OCI-LY1 (cell line): ENCODE measurements at regions not wholly inside any gene's neighbourhood (a gene's known extent, or its start where the extent isn't known, plus 50 kb on each side); places are given as distances from the start of the nearest gene placed in this dataset.

Experiments
- H2AFZ ChIP-seq: fragments of 200-600 bp; sonication (generic), shearing (Covaris generic); 2 replicates; pipeline ENCODE4 v1.6.0; 2014; ENCODE audit warnings: antibody characterized with exemption, mild to moderate bottlenecking, low read length
- H3F3A ChIP-seq: fragments of 200-600 bp; sonication (generic), shearing (Covaris generic); 2 replicates; pipeline ENCODE4 v1.6.0; 2014; ENCODE audit warnings: mild to moderate bottlenecking, antibody characterized with exemption, low read length, moderate library complexity; ENCODE audit not compliant: insufficient read depth
- H3K27ac ChIP-seq: fragments of 200-600 bp; sonication (generic); 2 replicates; pipeline ENCODE4 v1.5.1; 2014; ENCODE audit warnings: low read length, mixed run types, mild to moderate bottlenecking, low read depth; ENCODE audit not compliant: poor library complexity, severe bottlenecking
- H3K27me3 ChIP-seq: fragments of 200-600 bp; sonication (generic); 2 replicates; pipeline ENCODE4 v1.6.0; 2014; ENCODE audit warnings: antibody characterized with exemption, mild to moderate bottlenecking, low read length, moderate library complexity; ENCODE audit not compliant: insufficient read depth
- H3K36me3 ChIP-seq: fragments of 200-600 bp; sonication (generic); 2 replicates; pipeline ENCODE4 v1.6.1; 2014; ENCODE audit warnings: mild to moderate bottlenecking, antibody characterized with exemption, low read length, moderate library complexity, mixed read lengths; ENCODE audit not compliant: insufficient read depth
- H3K4me1 ChIP-seq: fragments of 200-600 bp; sonication (generic); 2 replicates; pipeline ENCODE4 v1.5.1; 2014; ENCODE audit warnings: mild to moderate bottlenecking, low read length, moderate library complexity; ENCODE audit not compliant: insufficient read depth, severe bottlenecking
- H3K4me2 ChIP-seq: fragments of 200-600 bp; sonication (generic), shearing (Covaris generic); 2 replicates; pipeline ENCODE4 v1.6.1; 2014; ENCODE audit warnings: low read length
- H3K4me3 ChIP-seq: fragments of 200-600 bp; sonication (generic); 2 replicates; pipeline ENCODE4 v1.5.1; 2014; ENCODE audit warnings: low read length, low read depth, mild to moderate bottlenecking, mixed read lengths; ENCODE audit not compliant: poor library complexity, severe bottlenecking
- H3K79me2 ChIP-seq: fragments of 200-600 bp; shearing (Covaris generic); 2 replicates; pipeline ENCODE4 v1.6.1; 2016; ENCODE audit warnings: mixed run types, low read length, mixed read lengths; ENCODE audit not compliant: insufficient read depth
- H3K9ac ChIP-seq: fragments of 200-600 bp; sonication (generic), shearing (Covaris generic); 2 replicates; pipeline ENCODE4 v1.6.1; 2014; ENCODE audit warnings: mild to moderate bottlenecking, low read length, mixed read lengths
- H3K9me2 ChIP-seq: fragments of 200-600 bp; sonication (generic), shearing (Covaris generic); 2 replicates; pipeline ENCODE4 v1.6.1; 2014; ENCODE audit warnings: low read depth, mild to moderate bottlenecking, low read length, mixed read lengths
- H3K9me3 ChIP-seq: fragments of 200-600 bp; shearing (Covaris generic); 2 replicates; pipeline ENCODE4 v1.6.1; 2014; ENCODE audit warnings: low read length, mixed read lengths
- H4K20me1 ChIP-seq: fragments of 200-600 bp; sonication (generic), shearing (Covaris generic); 2 replicates; pipeline ENCODE4 v1.6.0; 2016; ENCODE audit warnings: mild to moderate bottlenecking, low read length; ENCODE audit not compliant: insufficient read depth
- EZH2 ChIP-seq: fragments of 200-600 bp; sonication (generic), shearing (Covaris generic); IDR thresholded peaks from 2 replicates; pipeline ENCODE4 v1.8.0; 2017; ENCODE audit warnings: borderline replicate concordance, mixed run types, mild to moderate bottlenecking, antibody characterized with exemption, low read length, moderate library complexity, mixed read lengths
- TF ChIP-seq, protein P1 (sequence below): fragments of 200-600 bp; sonication (generic), shearing (Covaris generic); IDR thresholded peaks from 2 replicates; pipeline ENCODE4 v1.5.1; 2017; ENCODE audit warnings: mild to moderate bottlenecking, antibody characterized with exemption, low read length, moderate library complexity, mixed read lengths

DNA sequence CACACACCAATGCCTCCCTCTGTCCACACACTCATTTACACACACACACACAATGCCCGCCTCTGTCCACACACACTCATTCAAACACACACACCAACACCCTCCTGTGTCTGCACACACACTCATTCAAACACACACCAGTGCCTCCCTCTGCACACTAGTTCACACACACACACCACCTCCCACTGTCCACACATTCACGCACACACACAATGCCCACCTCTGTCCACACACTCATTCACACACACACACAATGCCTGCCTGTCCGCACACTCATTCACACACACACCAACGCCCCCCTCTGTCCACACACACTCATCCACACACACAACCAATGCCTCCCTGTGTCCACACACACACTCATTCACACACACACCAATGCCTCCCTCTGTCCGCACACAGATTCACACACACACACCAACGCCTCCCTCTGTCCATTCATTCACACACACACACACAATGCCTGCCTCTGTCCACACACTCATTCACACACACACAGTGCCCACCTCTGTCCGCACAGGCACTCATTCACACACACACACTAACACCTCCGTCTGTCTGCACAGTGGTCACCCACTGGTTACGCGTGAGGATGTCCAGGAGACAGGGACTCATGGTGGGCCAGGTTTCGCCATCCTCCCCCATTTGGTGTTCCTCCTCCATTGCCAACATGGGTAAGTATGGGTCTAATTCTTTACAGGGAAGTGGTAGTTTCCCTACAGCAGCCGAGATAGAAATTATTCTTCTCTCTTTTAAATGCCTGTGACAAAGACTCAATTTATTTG is 62.4 kb upstream of the THBS2 start:
- Histone ChIP-seq H3K79me2 (no peaks in the 10 kb centered on the region), H3K27me3 (no peaks in the 10 kb centered on the region), H4K20me1 (no peaks in the 10 kb centered on the region), H3K4me2 (no peak overlapping the region), H3K9me3 (no peaks in the 10 kb centered on the region), H2AFZ (no peak overlapping the region), H3K4me3 (no peak overlapping the region), H3K9me2 (no peaks in the 10 kb centered on the region), H3K4me1 (no peaks in the 10 kb centered on the region), H3K36me3 (no peaks in the 10 kb centered on the region), H3F3A (no peaks in the 10 kb centered on the region), H3K27ac (no peak overlapping the region), H3K9ac (no peak overlapping the region)
- no peak for TF ChIP-seq EZH2
- TF ChIP-seq, protein P1, sequence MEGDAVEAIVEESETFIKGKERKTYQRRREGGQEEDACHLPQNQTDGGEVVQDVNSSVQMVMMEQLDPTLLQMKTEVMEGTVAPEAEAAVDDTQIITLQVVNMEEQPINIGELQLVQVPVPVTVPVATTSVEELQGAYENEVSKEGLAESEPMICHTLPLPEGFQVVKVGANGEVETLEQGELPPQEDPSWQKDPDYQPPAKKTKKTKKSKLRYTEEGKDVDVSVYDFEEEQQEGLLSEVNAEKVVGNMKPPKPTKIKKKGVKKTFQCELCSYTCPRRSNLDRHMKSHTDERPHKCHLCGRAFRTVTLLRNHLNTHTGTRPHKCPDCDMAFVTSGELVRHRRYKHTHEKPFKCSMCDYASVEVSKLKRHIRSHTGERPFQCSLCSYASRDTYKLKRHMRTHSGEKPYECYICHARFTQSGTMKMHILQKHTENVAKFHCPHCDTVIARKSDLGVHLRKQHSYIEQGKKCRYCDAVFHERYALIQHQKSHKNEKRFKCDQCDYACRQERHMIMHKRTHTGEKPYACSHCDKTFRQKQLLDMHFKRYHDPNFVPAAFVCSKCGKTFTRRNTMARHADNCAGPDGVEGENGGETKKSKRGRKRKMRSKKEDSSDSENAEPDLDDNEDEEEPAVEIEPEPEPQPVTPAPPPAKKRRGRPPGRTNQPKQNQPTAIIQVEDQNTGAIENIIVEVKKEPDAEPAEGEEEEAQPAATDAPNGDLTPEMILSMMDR, result no peak

DNA sequence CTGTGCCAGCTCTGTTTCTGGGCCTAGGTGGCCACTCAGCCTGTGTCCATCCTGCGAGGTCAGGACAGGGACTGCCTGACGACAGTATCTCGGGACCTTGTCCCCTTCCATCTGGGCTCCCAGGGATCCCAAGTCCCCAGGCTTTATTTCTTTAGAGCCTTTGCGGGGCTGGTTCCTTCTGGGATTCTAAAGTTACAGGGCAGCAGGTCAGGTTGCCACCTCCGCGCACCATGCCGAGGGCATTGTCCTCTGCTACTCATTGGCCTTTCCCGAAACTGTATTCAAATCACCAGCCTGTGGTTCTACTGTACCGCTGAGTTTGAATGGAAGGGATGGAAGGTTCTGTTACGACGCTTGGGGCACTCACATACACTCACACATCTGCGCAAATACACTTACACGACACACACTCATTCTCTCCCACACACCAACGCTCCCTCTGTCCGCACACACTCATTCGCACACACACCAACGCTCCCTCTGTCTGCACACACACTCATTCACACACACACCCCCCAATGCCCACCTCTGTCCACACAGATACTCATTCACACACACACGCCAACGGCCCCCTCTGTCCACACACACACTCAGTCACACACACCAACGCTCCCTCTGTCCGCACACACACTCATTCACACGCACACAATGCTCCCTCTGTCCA is 59.8 kb upstream of the THBS2 start:
- H3K27me3 ChIP-seq, result no peaks in the 10 kb centered on the region

DNA sequence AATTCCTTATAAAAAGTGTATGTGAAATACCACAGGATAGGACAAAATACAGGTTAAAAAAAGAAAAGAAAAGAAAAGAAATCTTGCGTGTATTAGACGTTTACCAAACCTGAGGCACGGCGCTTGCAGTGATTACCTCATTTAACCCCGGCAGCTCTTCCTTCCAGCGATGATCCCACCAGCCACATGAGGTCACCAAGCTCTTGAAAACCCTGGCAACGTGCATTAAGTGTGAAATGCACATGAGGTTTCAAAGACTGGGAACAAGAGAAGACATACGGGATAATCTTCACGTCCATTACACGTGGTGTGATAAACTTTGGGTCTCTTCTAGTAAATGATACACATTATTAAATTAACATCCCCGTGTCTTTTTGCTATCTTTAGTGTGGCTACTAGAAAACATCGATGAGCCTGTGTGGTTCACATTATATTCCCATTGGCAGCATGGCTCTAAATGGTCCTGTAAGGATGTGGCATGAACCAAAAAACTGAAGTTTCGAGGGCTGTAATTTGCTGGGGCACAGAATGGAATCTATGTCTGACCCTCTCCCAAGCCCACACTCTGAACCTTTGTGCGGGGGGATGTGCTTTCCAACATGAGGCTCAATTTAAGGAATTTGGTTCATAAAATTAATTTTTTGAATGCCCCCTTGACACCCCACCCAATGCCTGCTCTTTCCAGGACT is 59.2 kb upstream of the THBS2 start:
- no peak overlapping the region for H2AFZ ChIP-seq
- TF ChIP-seq EZH2, result no peak
- TF ChIP-seq, protein P1, result no peak
- no peaks in the 10 kb centered on the region for H3K9me3 ChIP-seq
- H3K4me3 ChIP-seq, result no peak overlapping the region
- H3K4me1 ChIP-seq, result no peaks in the 10 kb centered on the region
- H3K9ac ChIP-seq, result no peak overlapping the region
- H3K79me2 ChIP-seq, result no peaks in the 10 kb centered on the region
- no peak overlapping the region for H3K4me2 ChIP-seq
- no peaks in the 10 kb centered on the region for H3F3A ChIP-seq
- H3K36me3 ChIP-seq, result no peaks in the 10 kb centered on the region
- no peak overlapping the region for H3K27ac ChIP-seq
- H3K9me2 ChIP-seq, result no peaks in the 10 kb centered on the region
- H3K27me3 ChIP-seq, result no peaks in the 10 kb centered on the region
- no peaks in the 10 kb centered on the region for H4K20me1 ChIP-seq

More for the DNA sequence above, 59.8 kb upstream of the THBS2 start:
- H3K4me2 ChIP-seq, result no peak overlapping the region
- no peak overlapping the region for H3K4me3 ChIP-seq
- H4K20me1 ChIP-seq, result no peaks in the 10 kb centered on the region
- H3K9ac ChIP-seq, result no peak overlapping the region
- no peaks in the 10 kb centered on the region for H3K9me3 ChIP-seq
- no peaks in the 10 kb centered on the region for H3K36me3 ChIP-seq
- H3K79me2 ChIP-seq, result no peaks in the 10 kb centered on the region
- H3K9me2 ChIP-seq, result no peaks in the 10 kb centered on the region
- no peak overlapping the region for H3K27ac ChIP-seq
- no peaks in the 10 kb centered on the region for H3K4me1 ChIP-seq
- TF ChIP-seq EZH2, result no peak
- TF ChIP-seq, protein P1, result no peak
- H2AFZ ChIP-seq, result no peak overlapping the region
- no peaks in the 10 kb centered on the region for H3F3A ChIP-seq
